HG03025 (cell line): ENCODE measurements at regions not wholly inside any gene's neighbourhood (a gene's known extent, or its start where the extent isn't known, plus 50 kb on each side); places are given as distances from the start of the nearest gene placed in this dataset.

ENCODE experiments used
- ATAC-seq: cut with Tn5 transposase; IDR thresholded peaks from one replicate; pipeline ENCODE4 v1.9.1; 2021; ENCODE audit warnings: mild to moderate bottlenecking, moderate library complexity; ENCODE audit not compliant: unreplicated experiment, low FRiP score

- no peak for ATAC-seq
These were observed 260.6 kb upstream of the TNP1 start for GRCh38 chr2:217120429-217120828.

DNA sequence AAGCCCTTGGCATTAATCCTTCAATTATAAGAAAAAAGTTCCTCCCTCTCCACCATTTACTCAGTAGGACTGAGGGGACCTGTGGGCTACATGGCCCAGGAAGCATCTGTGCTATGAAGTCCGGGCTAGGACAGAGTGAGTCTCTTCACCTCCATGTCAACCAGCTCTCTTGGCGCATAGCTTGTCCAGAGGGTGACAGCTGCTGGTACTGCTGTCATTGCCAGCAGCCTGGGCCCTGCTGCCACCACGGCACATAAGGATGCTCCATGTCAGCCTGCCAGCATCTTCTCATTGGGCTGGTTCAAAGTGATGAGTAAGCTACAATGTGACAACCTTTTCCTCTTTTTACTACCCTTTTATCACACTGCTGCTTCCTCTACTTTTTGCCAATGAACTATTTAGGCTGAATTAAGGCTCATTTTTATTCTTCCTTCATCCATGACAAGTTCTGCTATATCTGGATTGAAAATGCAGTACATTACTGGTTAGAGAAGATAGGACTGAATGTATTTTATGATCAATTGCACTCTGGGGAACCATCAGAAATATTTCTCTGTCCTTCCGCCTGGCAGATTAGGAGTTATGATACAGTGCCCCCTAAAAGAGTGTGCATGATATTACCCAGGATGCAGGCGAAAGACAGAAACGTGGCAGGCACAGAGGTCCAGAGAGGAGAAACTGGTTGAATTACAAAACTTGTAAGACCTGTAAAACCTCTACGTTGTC lies 258.9 kb upstream of the TNP1 start:
- ATAC-seq, result no peak

- ATAC-seq, result no peak
These were observed 257.7 kb upstream of the TNP1 start for GRCh38 chr2:217117523-217117922.

- no peak for ATAC-seq
These were observed 256.7 kb upstream of the TNP1 start for GRCh38 chr2:217116610-217117009.

GRCh38 chr2:217114117-217114516 lies 254.3 kb upstream of the TNP1 start:
- no peak for ATAC-seq

DNA sequence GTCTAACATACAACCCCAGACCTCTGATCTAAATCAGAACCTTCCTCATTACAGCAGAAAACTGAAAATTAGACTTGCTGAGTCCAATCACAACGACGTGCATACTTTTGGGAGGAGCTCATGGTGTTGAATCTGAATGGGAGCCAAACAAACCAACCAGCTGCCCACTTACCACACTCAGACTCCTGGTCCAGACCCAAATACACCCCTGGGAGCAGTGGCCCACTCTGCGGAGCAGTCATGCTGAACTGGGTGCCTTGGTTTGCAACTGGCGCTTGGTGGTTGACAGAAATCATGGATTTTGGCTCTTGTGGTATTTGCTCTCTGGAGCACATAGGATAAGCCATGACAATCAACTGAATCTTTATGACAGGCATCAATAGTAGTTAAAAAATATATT lies 253.6 kb upstream of the TNP1 start:
- no peak for ATAC-seq

GRCh38 chr2:217110550-217110949 lies 250.7 kb upstream of the TNP1 start:
- no peak for ATAC-seq

- no peak for ATAC-seq
These were observed 248.7 kb upstream of the TNP1 start for GRCh38 chr2:217108575-217109027.

- no peak for ATAC-seq
These were observed 248.2 kb upstream of the TNP1 start for GRCh38 chr2:217108086-217108485.

DNA sequence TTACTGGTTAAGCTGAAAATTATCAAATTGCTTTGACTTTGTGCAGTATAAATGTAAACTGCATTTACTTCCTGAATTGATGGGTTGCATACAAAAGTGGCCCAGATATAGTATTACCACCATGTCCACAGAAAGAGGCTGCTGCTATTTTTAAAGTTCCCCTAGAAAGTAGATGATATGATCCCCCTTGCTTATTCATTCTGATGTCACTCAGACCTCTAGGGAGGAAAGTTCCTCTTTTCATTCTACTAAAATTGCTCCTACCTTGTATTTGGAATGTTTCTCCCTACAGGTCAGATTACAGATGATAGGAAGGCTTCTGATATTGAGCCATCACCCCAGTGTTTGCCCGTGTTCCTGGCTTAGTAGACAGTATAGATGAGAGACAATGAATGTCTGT lies 247.6 kb upstream of the TNP1 start:
- ATAC-seq, result no peak

GRCh38 chr2:217106650-217107014 lies 246.8 kb upstream of the TNP1 start:
- no peak for ATAC-seq

GRCh38 chr2:217105733-217106649 lies 246.1 kb upstream of the TNP1 start:
- no peak for ATAC-seq

GRCh38 chr2:217103752-217104545 lies 244.1 kb upstream of the TNP1 start:
- no peak for ATAC-seq

GRCh38 chr2:217102956-217103355 lies 243.1 kb upstream of the TNP1 start:
- ATAC-seq, result no peak

- no peak for ATAC-seq
These were observed 242.1 kb upstream of the TNP1 start for GRCh38 chr2:217101972-217102371.

- no peak for ATAC-seq
These were observed 239.7 kb upstream of the TNP1 start for GRCh38 chr2:217099561-217099960.

DNA sequence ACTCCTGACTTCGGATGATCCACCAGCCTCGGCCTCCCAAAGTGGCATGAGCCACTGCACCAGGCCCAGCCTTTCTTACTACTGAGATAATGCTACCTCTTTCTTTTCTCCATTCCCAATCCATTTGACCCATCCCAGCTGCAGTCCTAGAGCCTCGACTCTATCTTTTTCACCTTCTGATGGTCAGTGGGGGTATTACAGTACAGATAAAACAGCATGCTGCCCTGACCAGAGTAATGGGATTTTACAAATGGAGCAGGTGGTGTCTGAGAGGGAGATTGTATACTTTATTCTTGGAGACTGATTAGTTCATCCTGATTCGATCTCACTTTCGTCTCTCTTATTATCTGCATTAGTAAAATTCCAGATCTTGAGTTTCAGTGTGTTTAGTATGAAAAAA lies 238.6 kb upstream of the TNP1 start:
- ATAC-seq, result no peak

DNA sequence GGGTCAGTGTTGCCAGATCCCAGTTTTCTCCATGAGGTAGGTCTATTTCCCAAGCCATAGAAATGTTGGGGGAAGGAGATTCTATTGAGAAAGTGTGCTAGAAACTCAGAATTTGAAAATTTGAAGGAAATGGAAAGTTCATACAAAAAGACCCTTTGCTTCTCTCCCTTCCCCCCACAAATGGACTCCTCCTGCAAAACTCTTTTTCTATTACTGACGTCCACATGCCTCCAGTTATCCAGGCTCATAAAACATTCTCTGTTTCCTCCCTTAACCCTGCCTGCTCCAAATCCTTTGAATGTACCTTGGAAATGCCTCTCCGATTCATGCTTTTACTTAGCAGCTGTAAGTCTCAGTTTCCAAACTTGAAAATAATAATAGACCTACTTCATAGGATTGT lies 237.5 kb upstream of the TNP1 start:
- no peak for ATAC-seq

- ATAC-seq, result no peak
These were observed 236.8 kb upstream of the TNP1 start for GRCh38 chr2:217096474-217097225.

DNA sequence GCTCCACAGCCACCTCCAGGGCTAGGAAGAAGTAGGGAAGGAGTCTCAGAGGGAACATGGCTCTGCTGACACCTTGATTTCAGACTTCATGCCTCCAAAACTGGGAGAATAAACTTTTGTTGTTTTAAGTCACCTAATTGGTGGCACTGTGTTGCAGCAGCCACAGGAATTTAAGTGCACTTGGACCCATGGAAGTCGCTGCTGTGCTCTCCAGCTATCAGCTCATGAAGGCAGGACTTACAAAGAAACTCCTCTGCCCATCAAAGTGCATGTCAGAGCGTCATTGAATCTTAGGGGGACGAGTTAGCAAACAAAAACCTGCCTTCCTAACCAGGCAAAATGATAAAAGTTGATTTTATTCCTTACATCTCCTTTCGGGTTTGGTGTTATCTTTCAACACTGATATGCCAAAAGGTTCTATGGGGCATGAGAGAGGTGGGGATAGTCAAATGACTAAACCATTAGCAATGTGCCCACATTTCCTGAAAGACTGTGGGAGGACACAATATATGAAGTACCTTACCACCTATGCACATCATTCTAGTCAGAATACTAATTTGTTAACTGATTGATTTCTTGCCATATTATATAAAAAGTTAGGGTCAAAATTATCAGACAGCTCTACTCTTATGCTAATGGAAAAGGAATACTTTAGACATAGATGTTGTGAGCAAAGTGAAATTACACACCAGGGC lies 235.8 kb upstream of the TNP1 start:
- no peak for ATAC-seq
